ENCODE measurements at regions not wholly inside any gene's neighbourhood (a gene's known extent, or its start where the extent isn't known, plus 50 kb on each side); places are given as distances from the start of the nearest gene placed in this dataset.

DNA sequence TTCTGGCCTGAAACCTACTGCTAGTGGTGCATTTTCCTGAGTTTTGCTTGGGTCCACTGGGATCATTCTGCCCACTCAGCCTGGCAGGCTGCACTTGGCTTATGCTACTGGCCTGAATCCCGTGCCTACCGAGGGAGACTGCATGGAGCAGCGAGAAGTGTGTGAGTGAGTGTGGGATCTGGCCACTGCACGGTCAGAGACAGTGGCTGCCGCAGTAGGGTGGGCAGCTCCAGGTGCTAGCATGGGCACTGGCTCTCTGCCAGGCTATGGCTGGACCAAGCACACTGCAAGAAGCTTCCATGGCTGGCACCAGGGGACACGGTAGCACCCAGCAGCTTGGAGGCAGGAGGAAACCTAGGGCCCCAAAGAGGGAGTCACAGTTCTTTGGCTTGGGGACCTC, 1058.7 kb upstream of the ACO1 start:
- no peaks in the 10 kb centered on the region for H3K27me3 ChIP-seq (ENCODE audit: control insufficient read depth, insufficient read depth, low read length)
- in situ Hi-C loops (cut with MboI; ENCODE audit: low sequenced_read_pairs), result no loop called here
- ChIA-PET CTCF (no interaction called here), POLR2A (ENCODE audit: unreplicated experiment) (no interaction called here)
- no peak overlapping the region for H3K23ac ChIP-seq (ENCODE audit: low read depth, low read length)
- TF ChIP-seq MAZ (IDR thresholded peaks at IDR 0.05; ENCODE audit: borderline replicate concordance, low read depth, low read length) (no peak), SMC3 (IDR thresholded peaks at IDR 0.05; ENCODE audit: low read depth, low read length) (no peak), FOS (IDR thresholded peaks at IDR 0.05; ENCODE audit: low read depth, low read length) (no peak), NFE2L2 (IDR thresholded peaks at IDR 0.05; ENCODE audit: low read depth, low read length) (no peak), MAFK (IDR thresholded peaks at IDR 0.05; ENCODE audit: low read depth, low read length) (no peak), CEBPB (IDR thresholded peaks at IDR 0.05; ENCODE audit: low read depth, low read length) (no peak), POLR2A (IDR thresholded peaks at IDR 0.05; ENCODE audit: low read depth, low read length) (no peak), RCOR1 (IDR thresholded peaks at IDR 0.05; ENCODE audit: insufficient replicate concordance, low read length) (no peak), MXI1 (IDR thresholded peaks at IDR 0.05; ENCODE audit: borderline replicate concordance, low read depth, low read length) (no peak), RAD21 (IDR thresholded peaks at IDR 0.05; ENCODE audit: low read length) (no peak), CHD1 (IDR thresholded peaks at IDR 0.05; ENCODE audit: low read depth, low read length) (no peak), RFX5 (IDR thresholded peaks at IDR 0.05; ENCODE audit: low read depth, low read length) (no peak)
- TF ChIP-seq, protein P1, sequence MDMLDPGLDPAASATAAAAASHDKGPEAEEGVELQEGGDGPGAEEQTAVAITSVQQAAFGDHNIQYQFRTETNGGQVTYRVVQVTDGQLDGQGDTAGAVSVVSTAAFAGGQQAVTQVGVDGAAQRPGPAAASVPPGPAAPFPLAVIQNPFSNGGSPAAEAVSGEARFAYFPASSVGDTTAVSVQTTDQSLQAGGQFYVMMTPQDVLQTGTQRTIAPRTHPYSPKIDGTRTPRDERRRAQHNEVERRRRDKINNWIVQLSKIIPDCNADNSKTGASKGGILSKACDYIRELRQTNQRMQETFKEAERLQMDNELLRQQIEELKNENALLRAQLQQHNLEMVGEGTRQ (IDR thresholded peaks at IDR 0.05; ENCODE audit: low read depth, low read length), result no peak
- TF ChIP-seq, protein P2, sequence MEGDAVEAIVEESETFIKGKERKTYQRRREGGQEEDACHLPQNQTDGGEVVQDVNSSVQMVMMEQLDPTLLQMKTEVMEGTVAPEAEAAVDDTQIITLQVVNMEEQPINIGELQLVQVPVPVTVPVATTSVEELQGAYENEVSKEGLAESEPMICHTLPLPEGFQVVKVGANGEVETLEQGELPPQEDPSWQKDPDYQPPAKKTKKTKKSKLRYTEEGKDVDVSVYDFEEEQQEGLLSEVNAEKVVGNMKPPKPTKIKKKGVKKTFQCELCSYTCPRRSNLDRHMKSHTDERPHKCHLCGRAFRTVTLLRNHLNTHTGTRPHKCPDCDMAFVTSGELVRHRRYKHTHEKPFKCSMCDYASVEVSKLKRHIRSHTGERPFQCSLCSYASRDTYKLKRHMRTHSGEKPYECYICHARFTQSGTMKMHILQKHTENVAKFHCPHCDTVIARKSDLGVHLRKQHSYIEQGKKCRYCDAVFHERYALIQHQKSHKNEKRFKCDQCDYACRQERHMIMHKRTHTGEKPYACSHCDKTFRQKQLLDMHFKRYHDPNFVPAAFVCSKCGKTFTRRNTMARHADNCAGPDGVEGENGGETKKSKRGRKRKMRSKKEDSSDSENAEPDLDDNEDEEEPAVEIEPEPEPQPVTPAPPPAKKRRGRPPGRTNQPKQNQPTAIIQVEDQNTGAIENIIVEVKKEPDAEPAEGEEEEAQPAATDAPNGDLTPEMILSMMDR (conservative IDR thresholded peaks at IDR 0.05; ENCODE audit: low read depth, low read length), result no peak
- TF ChIP-seq, protein P3, sequence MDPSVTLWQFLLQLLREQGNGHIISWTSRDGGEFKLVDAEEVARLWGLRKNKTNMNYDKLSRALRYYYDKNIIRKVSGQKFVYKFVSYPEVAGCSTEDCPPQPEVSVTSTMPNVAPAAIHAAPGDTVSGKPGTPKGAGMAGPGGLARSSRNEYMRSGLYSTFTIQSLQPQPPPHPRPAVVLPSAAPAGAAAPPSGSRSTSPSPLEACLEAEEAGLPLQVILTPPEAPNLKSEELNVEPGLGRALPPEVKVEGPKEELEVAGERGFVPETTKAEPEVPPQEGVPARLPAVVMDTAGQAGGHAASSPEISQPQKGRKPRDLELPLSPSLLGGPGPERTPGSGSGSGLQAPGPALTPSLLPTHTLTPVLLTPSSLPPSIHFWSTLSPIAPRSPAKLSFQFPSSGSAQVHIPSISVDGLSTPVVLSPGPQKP (IDR thresholded peaks at IDR 0.05; ENCODE audit: borderline replicate concordance, low read depth, low read length), result no peak
- H3K56ac ChIP-seq (ENCODE audit: extremely low read depth, insufficient read depth, low read length), result no peak overlapping the region
- H4K20me1 ChIP-seq (ENCODE audit: insufficient read depth, low read length), result no peaks in the 10 kb centered on the region
- dilution Hi-C loops (cut with HindIII; ENCODE audit: low sequenced_read_pairs, unreplicated experiment), result no loop called here
- intact Hi-C loops (cut with micrococcal nuclease), result no loop called here
- H2BK120ac ChIP-seq (ENCODE audit: low read depth, low read length), result no peak overlapping the region
- no peak overlapping the region for H2BK15ac ChIP-seq (ENCODE audit: low read depth, low read length)
- H2AFZ ChIP-seq (replicated peaks; ENCODE audit: low read length, poor library complexity), result no peak overlapping the region
- no peak overlapping the region for H4K8ac ChIP-seq (ENCODE audit: low read depth in 2 of 2, low read length in 2 of 2)
- H2AK5ac ChIP-seq (ENCODE audit: low read depth, low read length), result no peak overlapping the region
- H3K18ac ChIP-seq (ENCODE audit: low read depth, low read length), result no peak overlapping the region
- H2BK5ac ChIP-seq (ENCODE audit: low read depth, low read length, poor library complexity, severe bottlenecking), result no peak overlapping the region
- no peak overlapping the region for H3K14ac ChIP-seq (replicated peaks; ENCODE audit: low read depth, low read length)
- no peaks in the 10 kb centered on the region for H3K79me1 ChIP-seq (ENCODE audit: low read depth in 1 of 2, low read length in 2 of 2)
- WGBS, 2 experiments (ENCODE audit: extremely low coverage in 2 of 2, insufficient read length in 1 of 2), result 60% methylated on average over 2 of the region's 6 CpGs; no CpG with 5 or more reads in 1 of the 2 experiments
- H3K4me2 ChIP-seq (ENCODE audit: low read depth, low read length), result no peak overlapping the region
- H3K4me3 ChIP-seq (ENCODE audit: insufficient read depth, low read depth, low read length), result no peak overlapping the region
- no peak overlapping the region for H2AK9ac ChIP-seq (replicated peaks; ENCODE audit: low read depth, low read length, poor library complexity)
- BruUV-seq (replicated peaks), result no TSS peak
- H3K9me1 ChIP-seq (ENCODE audit: insufficient read depth, low read length), result no peaks in the 10 kb centered on the region
- no peak overlapping the region for H4K5ac ChIP-seq (ENCODE audit: low read depth, low read length)
- H3K4me1 ChIP-seq (ENCODE audit: control insufficient read depth, insufficient read depth, low read length), result no peaks in the 10 kb centered on the region
- ATAC-seq (ENCODE audit: low read depth) (no peak), DNase-seq (no peak)
- no peaks in the 10 kb centered on the region for H3K36me3 ChIP-seq (ENCODE audit: control insufficient read depth, insufficient read depth, low read length)
- H3K9ac ChIP-seq (ENCODE audit: low read depth, low read length), result no peak overlapping the region
- no peak overlapping the region for H4K91ac ChIP-seq (ENCODE audit: insufficient read depth, low read depth, low read length)
- peaks cover 8% of the 10 kb centered on the region; the same call in 1 of the 2 replicates for H3K9me3 ChIP-seq (ENCODE audit: control insufficient read depth, insufficient read depth, low read length)
- no peak overlapping the region for H3K27ac ChIP-seq (ENCODE audit: insufficient read depth, low read length)
- no peak overlapping the region for H3K4ac ChIP-seq (ENCODE audit: low read depth, low read length)
- no peak overlapping the region for H2BK20ac ChIP-seq (ENCODE audit: low read depth, low read length)
